Hepatocyte (in vitro differentiated cells): ENCODE measurements at regions not wholly inside any gene's neighbourhood (a gene's known extent, or its start where the extent isn't known, plus 50 kb on each side); places are given as distances from the start of the nearest gene placed in this dataset.

Experiments used
- EZH2 ChIP-seq: fragments of 200-600 bp; sonication (generic); IDR thresholded peaks from 2 replicates; pipeline ENCODE4 v1.6.1; 2016; ENCODE audit warnings: antibody characterized with exemption, mild to moderate bottlenecking, borderline replicate concordance
- TF ChIP-seq, protein P1 (sequence below): fragments of 200-600 bp; sonication (generic); IDR thresholded peaks from 2 replicates; pipeline ENCODE4 v1.5.1; 2016; ENCODE audit warnings: antibody characterized with exemption, mild to moderate bottlenecking; ENCODE audit not compliant: poor library complexity

DNA sequence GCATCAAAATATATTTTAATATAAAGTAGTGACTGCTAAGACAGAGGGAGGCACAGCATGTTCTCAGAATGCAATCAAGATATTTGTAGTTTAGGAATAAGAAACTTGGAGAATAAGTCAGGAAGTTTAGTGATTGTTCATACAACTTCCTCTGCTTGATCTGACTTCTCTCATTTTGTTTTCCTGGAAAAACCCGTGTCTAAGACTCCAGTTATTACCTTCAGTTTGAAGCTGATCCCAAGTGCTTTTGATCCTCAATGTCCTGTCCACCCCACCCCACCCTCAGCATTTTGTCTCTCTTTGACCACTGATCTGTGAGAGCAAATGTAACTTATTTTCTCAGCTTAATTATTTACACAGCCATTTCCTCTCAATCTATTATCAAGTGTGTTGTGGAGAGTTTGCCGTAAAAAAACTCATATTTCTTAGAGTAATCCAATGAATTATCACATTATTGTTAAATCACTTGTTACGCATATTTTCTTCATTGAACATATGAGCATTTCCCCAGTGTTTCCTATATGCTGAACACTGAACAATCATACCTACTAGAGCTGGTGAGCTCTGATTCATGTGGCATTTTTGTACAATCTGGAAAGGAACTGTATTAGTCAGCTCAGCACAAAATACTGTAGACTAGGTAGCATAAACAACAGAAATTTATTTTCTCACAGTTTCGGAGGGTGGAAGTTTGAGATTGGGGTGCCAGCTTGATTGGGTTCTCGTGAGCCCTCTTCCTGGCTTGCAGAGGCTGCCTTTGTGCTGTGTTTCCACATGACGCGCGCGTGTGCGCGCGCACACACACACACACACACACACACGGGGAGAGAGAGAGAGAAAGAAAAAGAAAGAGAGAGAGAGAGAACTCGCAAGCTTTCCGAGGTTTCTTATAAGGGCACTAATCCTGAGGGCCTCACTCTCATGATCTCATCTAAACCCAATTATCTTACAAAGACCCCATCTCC lies 65.5 kb upstream of the DPYD start:
- TF ChIP-seq, protein P1, sequence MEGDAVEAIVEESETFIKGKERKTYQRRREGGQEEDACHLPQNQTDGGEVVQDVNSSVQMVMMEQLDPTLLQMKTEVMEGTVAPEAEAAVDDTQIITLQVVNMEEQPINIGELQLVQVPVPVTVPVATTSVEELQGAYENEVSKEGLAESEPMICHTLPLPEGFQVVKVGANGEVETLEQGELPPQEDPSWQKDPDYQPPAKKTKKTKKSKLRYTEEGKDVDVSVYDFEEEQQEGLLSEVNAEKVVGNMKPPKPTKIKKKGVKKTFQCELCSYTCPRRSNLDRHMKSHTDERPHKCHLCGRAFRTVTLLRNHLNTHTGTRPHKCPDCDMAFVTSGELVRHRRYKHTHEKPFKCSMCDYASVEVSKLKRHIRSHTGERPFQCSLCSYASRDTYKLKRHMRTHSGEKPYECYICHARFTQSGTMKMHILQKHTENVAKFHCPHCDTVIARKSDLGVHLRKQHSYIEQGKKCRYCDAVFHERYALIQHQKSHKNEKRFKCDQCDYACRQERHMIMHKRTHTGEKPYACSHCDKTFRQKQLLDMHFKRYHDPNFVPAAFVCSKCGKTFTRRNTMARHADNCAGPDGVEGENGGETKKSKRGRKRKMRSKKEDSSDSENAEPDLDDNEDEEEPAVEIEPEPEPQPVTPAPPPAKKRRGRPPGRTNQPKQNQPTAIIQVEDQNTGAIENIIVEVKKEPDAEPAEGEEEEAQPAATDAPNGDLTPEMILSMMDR: no peak
- no peak for TF ChIP-seq EZH2
